WTC11 (cell line): ENCODE measurements at regions not wholly inside any gene's neighbourhood (a gene's known extent, or its start where the extent isn't known, plus 50 kb on each side); places are given as distances from the start of the nearest gene placed in this dataset.

Experiments used
- AR ChIP-seq: fragments of 250-450 bp; sonication (Bioruptor Pico); IDR thresholded peaks from 2 replicates; pipeline ENCODE4 v1.9.0; 2021; ENCODE audit warnings: mild to moderate bottlenecking
- CREM ChIP-seq: sonication (generic); formaldehyde crosslinking; IDR thresholded peaks from 2 replicates; pipeline ENCODE4 v1.8.1; 2022; ENCODE audit warnings: mild to moderate bottlenecking, missing genetic modification reagents, moderate library complexity
- CTCF ChIP-seq: fragments of 200-600 bp; IDR thresholded peaks from 2 replicates; pipeline ENCODE4 v1.8.0; 2022; ENCODE audit warnings: antibody characterized with exemption
- MAX ChIP-seq: sonication (generic); formaldehyde crosslinking; IDR thresholded peaks from 2 replicates; pipeline ENCODE4 v1.8.0; 2022; ENCODE audit warnings: mild to moderate bottlenecking, missing genetic modification reagents
- NR3C1 ChIP-seq: sonication (generic); formaldehyde crosslinking; conservative IDR thresholded peaks from 2 replicates; pipeline ENCODE4 v1.8.1; 2023; ENCODE audit warnings: low read depth, mild to moderate bottlenecking, missing genetic modification reagents
- STAT6 ChIP-seq: sonication (generic); formaldehyde crosslinking; conservative IDR thresholded peaks from 2 replicates; pipeline ENCODE4 v1.8.1; 2023; ENCODE audit warnings: mild to moderate bottlenecking, low read depth, missing genetic modification reagents, moderate library complexity
- TEAD4 ChIP-seq: sonication (generic); formaldehyde crosslinking; IDR thresholded peaks from 2 replicates; pipeline ENCODE4 v1.8.0; 2022; ENCODE audit warnings: mild to moderate bottlenecking, missing genetic modification reagents
- USF2 ChIP-seq: sonication (generic); formaldehyde crosslinking; IDR thresholded peaks from 2 replicates; pipeline ENCODE4 v1.8.1; 2023; ENCODE audit warnings: mild to moderate bottlenecking, missing genetic modification reagents, moderate library complexity
- ZNF121 ChIP-seq: sonication (generic); formaldehyde crosslinking; IDR thresholded peaks from 2 replicates; pipeline ENCODE4 v1.8.0; 2023; ENCODE audit warnings: missing genetic modification reagents
- ZNF317 ChIP-seq: sonication (generic); formaldehyde crosslinking; IDR thresholded peaks from 2 replicates; pipeline ENCODE4 v1.8.1; 2023; ENCODE audit warnings: low read depth, mild to moderate bottlenecking, moderate library complexity, missing genetic modification reagents, borderline replicate concordance

GRCh38 chr2:60219536-60219935 is 333.9 kb downstream of the BCL11A start:
- TF ChIP-seq USF2 (CRISPR knock-in tag) (no peak), CREM (no peak), TEAD4 (CRISPR knock-in tag) (no peak), CTCF (no peak), ZNF121 (CRISPR knock-in tag) (no peak), AR (CRISPR knock-in tag) (no peak), ZNF317 (CRISPR knock-in tag) (no peak), MAX (no peak), NR3C1 (CRISPR knock-in tag) (no peak), STAT6 (no peak)
